K562 (cell line): ENCODE measurements at regions not wholly inside any gene's neighbourhood (a gene's known extent, or its start where the extent isn't known, plus 50 kb on each side); places are given as distances from the start of the nearest gene placed in this dataset.
"Not testable (repeated sequence)": the region's sequence is repeated elsewhere in the genome, so short reads cannot be mapped to it uniquely, and the experiment has no call there.

ENCODE experiments used
- CTCF ChIP-seq, 3 experiments: IDR thresholded peaks in 2 of 3; conservative IDR thresholded peaks in 1 of 3; 2 replicates each; pipeline ENCODE4 v1.5.1; 2011 to 2012; ENCODE audit warnings: low read length in 3 of 3, mild to moderate bottlenecking in 3 of 3, control low read depth in 2 of 3, improper control_type of control experiment in 1 of 3, inconsistent platforms in 1 of 3, low read depth in 1 of 3, mixed read lengths in 1 of 3, moderate library complexity in 1 of 3; ENCODE audit not compliant: insufficient read depth in 2 of 3
- EP300 ChIP-seq: IDR thresholded peaks from 2 replicates; pipeline ENCODE4 v1.6.1; 2012; ENCODE audit warnings: low read length, improper control_type of control experiment
- EZH2 ChIP-seq: IDR thresholded peaks from 2 replicates; pipeline ENCODE4 v1.6.1; 2012; ENCODE audit warnings: low read depth, mild to moderate bottlenecking, inconsistent platforms, low read length, borderline replicate concordance
- ILK ChIP-seq: fragments of 450-650 bp; IDR thresholded peaks from 2 replicates; pipeline ENCODE4 v1.6.1; 2016; ENCODE audit warnings: missing genetic modification characterization, low read depth, mild to moderate bottlenecking, missing compliant biosample characterization, moderate library complexity, borderline replicate concordance
- JUND ChIP-seq, 2 experiments: IDR thresholded peaks; 2 replicates in 1 of 2; 3 replicates in 1 of 2; pipeline ENCODE4 v1.6.1; 2011; ENCODE audit warnings: borderline replicate concordance in 2 of 2, low read depth in 2 of 2, low read length in 2 of 2, improper control_type of control experiment in 1 of 2, missing biosample characterization in 1 of 2, missing genetic modification characterization in 1 of 2, missing genetic modification reagents in 1 of 2
- MLX ChIP-seq, 2 experiments: fragments of 450-650 bp in 1 of 2; sonication (generic) in 1 of 2; formaldehyde crosslinking; conservative IDR thresholded peaks; 2 replicates each; pipeline versions ENCODE4 v1.4.0 to v1.8.1; 2020 to 2022; ENCODE audit warnings: mild to moderate bottlenecking in 1 of 2, missing genetic modification reagents in 1 of 2
- SMARCE1 ChIP-seq: fragments of 450-650 bp; IDR thresholded peaks from 2 replicates; pipeline ENCODE4 v1.7.1; 2016; ENCODE audit warnings: mild to moderate bottlenecking
- STAT6 ChIP-seq: sonication (generic); formaldehyde crosslinking; IDR thresholded peaks from 2 replicates; pipeline ENCODE4 v1.8.1; 2023; ENCODE audit warnings: mild to moderate bottlenecking, missing genetic modification reagents
- YY1 ChIP-seq, 3 experiments: IDR thresholded peaks; 2 replicates each; pipeline ENCODE4 v1.6.1; 2011; ENCODE audit warnings: low read length in 2 of 3, mild to moderate bottlenecking in 2 of 3, moderate library complexity in 2 of 3, borderline replicate concordance in 1 of 3, control low read depth in 1 of 3, low read depth in 1 of 3; ENCODE audit not compliant: insufficient read depth in 3 of 3, insufficient replicate concordance in 2 of 3, control insufficient read depth in 1 of 3, insufficient read length in 1 of 3; ENCODE audit errors: extremely low read depth in 1 of 3
- ZNF224 ChIP-seq: sonication (generic); formaldehyde crosslinking; IDR thresholded peaks from 2 replicates; pipeline ENCODE4 v1.8.0; 2022; ENCODE audit warnings: mild to moderate bottlenecking, missing genetic modification reagents
- ZNF449 ChIP-seq: fragments of 250-450 bp; sonication (Bioruptor Pico); IDR thresholded peaks from 2 replicates; pipeline ENCODE4 v1.8.0; 2022; ENCODE audit warnings: moderate library complexity, mild to moderate bottlenecking, inconsistent platforms

- not testable (repeated sequence) for TF ChIP-seq EZH2; ILK (tag); CTCF (IDR thresholded peaks at IDR 0.05 in 2 of 3, conservative IDR thresholded peaks at IDR 0.05 in 1 of 3; ENCODE audit: insufficient read depth in 2 of 3, low read depth in 1 of 3, low read length in 3 of 3); EP300; STAT6 (CRISPR knock-in tag); ZNF449 (CRISPR knock-in tag); JUND (IDR thresholded peaks at IDR 0.05; ENCODE audit: borderline replicate concordance, low read depth, low read length); JUND (tag; IDR thresholded peaks at IDR 0.05; ENCODE audit: borderline replicate concordance, low read depth, low read length); MLX (CRISPR knock-in tag; conservative IDR thresholded peaks at IDR 0.05); YY1 (IDR thresholded peaks at IDR 0.05; ENCODE audit: borderline replicate concordance in 1 of 3, control insufficient read depth in 1 of 3, extremely low read depth in 1 of 3, insufficient read depth in 3 of 3, insufficient read length in 1 of 3, insufficient replicate concordance in 2 of 3, low read depth in 1 of 3, low read length in 2 of 3); SMARCE1; ZNF224 (CRISPR knock-in tag)
Measured at GRCh38 chr17:64716496-64716895, 54.4 kb upstream of the SMURF2 start.
